ENCODE measurements at regions not wholly inside any gene's neighbourhood (a gene's known extent, or its start where the extent isn't known, plus 50 kb on each side); places are given as distances from the start of the nearest gene placed in this dataset.

DNA sequence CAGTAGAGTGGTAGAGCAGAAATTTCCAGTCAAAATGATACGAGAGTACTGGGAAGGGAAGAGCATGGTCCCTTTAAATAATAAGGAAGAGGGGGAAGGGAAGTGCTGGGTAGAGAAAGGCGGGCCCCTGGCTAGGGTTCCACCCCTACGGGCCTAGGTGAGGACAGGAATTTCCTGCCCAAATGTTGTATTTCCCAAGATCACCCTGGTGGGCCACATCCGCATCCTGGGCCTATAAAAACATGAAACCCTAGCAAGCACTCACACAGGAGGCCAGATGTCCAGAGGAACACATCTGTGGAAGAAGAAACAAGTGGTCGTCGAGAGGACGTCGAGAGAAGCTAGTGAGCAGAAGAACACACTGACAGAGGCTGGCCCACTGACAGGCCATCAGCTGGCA lies 661.2 kb downstream of the SQOR start:
- H3K27ac Mint-ChIP-seq (ENCODE audit: unreplicated experiment) = no peak overlapping the region
- H3K9me3 Mint-ChIP-seq (ENCODE audit: unreplicated experiment) = peaks cover 2% of the 10 kb centered on the region
- FAIRE-seq (no peak), DNase-seq (ENCODE audit: low read depth) (no peak)
- H2AFZ ChIP-seq (ENCODE audit: low read depth, low read length) = no peak overlapping the region
- H3K4me3 ChIP-seq (ENCODE audit: insufficient read depth, low read depth, low read length) = no peak overlapping the region
- H3K4me1 Mint-ChIP-seq (ENCODE audit: low read depth, unreplicated experiment) = no peaks in the 10 kb centered on the region
- H3K9ac ChIP-seq (ENCODE audit: low read length) = no peak overlapping the region
- H4K20me1 ChIP-seq (ENCODE audit: insufficient read depth, low read length) = no peaks in the 10 kb centered on the region
- no peaks in the 10 kb centered on the region for H3K36me3 Mint-ChIP-seq (ENCODE audit: low read depth, unreplicated experiment)
- no peaks in the 10 kb centered on the region for H3K36me3 ChIP-seq (ENCODE audit: insufficient read depth, low read length)
- peaks cover 2% of the 10 kb centered on the region for H3K9me3 ChIP-seq (ENCODE audit: insufficient read depth, low read depth, low read length)
- no peaks in the 10 kb centered on the region for H3K79me2 ChIP-seq (ENCODE audit: insufficient read depth, low read length)
- TF ChIP-seq EZH2 (IDR thresholded peaks at IDR 0.05; ENCODE audit: insufficient read depth, low read length) = no peak
- TF ChIP-seq, protein P1, sequence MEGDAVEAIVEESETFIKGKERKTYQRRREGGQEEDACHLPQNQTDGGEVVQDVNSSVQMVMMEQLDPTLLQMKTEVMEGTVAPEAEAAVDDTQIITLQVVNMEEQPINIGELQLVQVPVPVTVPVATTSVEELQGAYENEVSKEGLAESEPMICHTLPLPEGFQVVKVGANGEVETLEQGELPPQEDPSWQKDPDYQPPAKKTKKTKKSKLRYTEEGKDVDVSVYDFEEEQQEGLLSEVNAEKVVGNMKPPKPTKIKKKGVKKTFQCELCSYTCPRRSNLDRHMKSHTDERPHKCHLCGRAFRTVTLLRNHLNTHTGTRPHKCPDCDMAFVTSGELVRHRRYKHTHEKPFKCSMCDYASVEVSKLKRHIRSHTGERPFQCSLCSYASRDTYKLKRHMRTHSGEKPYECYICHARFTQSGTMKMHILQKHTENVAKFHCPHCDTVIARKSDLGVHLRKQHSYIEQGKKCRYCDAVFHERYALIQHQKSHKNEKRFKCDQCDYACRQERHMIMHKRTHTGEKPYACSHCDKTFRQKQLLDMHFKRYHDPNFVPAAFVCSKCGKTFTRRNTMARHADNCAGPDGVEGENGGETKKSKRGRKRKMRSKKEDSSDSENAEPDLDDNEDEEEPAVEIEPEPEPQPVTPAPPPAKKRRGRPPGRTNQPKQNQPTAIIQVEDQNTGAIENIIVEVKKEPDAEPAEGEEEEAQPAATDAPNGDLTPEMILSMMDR (IDR thresholded peaks at IDR 0.05; ENCODE audit: insufficient read depth, low read depth, low read length) = no peak
- H3K27me3 ChIP-seq (ENCODE audit: insufficient read depth, low read length) = no peaks in the 10 kb centered on the region
- H3K27me3 Mint-ChIP-seq (ENCODE audit: low read depth, unreplicated experiment) = no peaks in the 10 kb centered on the region
- no peak overlapping the region for H3K4me2 ChIP-seq (ENCODE audit: low read length)
- H3K4me1 ChIP-seq (ENCODE audit: insufficient read depth, low read length) = no peaks in the 10 kb centered on the region
- H3K4me3 Mint-ChIP-seq (ENCODE audit: unreplicated experiment) = no peak overlapping the region
- H3K27ac ChIP-seq (ENCODE audit: low read depth, low read length) = no peak overlapping the region

DNA sequence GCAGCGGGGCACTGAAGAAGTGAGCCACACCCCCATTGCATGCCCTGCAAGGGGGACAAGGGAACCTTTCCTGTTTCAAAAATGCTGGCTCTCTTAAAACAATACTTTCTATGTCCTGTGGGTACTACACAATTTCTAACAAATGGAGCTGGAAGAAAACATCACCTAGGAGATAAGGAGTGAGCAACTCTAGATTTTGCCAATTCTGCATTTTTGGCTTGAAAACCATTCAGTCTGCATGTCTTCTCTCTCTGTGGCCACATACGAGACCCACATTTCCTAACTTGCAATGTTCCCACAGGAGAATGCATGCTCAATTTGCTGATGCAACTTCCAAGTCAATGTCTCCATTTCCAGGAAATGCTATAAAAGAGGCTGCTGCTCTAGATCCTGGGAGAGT lies 662.0 kb downstream of the SQOR start:
- no peak overlapping the region for H3K4me2 ChIP-seq (ENCODE audit: low read length)
- no peak overlapping the region for H3K9ac ChIP-seq (ENCODE audit: low read length)
- Mint-ChIP-seq H3K27ac (ENCODE audit: unreplicated experiment) (no peak overlapping the region), H3K4me1 (ENCODE audit: low read depth, unreplicated experiment) (no peaks in the 10 kb centered on the region), H3K4me3 (ENCODE audit: unreplicated experiment) (no peak overlapping the region), H3K27me3 (ENCODE audit: low read depth, unreplicated experiment) (no peaks in the 10 kb centered on the region), H3K36me3 (ENCODE audit: low read depth, unreplicated experiment) (no peaks in the 10 kb centered on the region), H3K9me3 (ENCODE audit: unreplicated experiment) (peaks cover 2% of the 10 kb centered on the region)
- TF ChIP-seq, protein P1 (IDR thresholded peaks at IDR 0.05; ENCODE audit: insufficient read depth, low read depth, low read length) = no peak
- TF ChIP-seq EZH2 (IDR thresholded peaks at IDR 0.05; ENCODE audit: insufficient read depth, low read length) = no peak
- DNase-seq (ENCODE audit: low read depth) = no peak
- H3K4me3 ChIP-seq (ENCODE audit: insufficient read depth, low read depth, low read length) = no peak overlapping the region
- H3K27ac ChIP-seq (ENCODE audit: low read depth, low read length) = no peak overlapping the region
- no peaks in the 10 kb centered on the region for H3K4me1 ChIP-seq (ENCODE audit: insufficient read depth, low read length)
- no peaks in the 10 kb centered on the region for H4K20me1 ChIP-seq (ENCODE audit: insufficient read depth, low read length)
- no peak for FAIRE-seq
- no peaks in the 10 kb centered on the region for H3K36me3 ChIP-seq (ENCODE audit: insufficient read depth, low read length)
- no peaks in the 10 kb centered on the region for H3K27me3 ChIP-seq (ENCODE audit: insufficient read depth, low read length)
- no peak overlapping the region for H2AFZ ChIP-seq (ENCODE audit: low read depth, low read length)
- no peaks in the 10 kb centered on the region for H3K79me2 ChIP-seq (ENCODE audit: insufficient read depth, low read length)
- peaks cover 2% of the 10 kb centered on the region for H3K9me3 ChIP-seq (ENCODE audit: insufficient read depth, low read depth, low read length)

DNA sequence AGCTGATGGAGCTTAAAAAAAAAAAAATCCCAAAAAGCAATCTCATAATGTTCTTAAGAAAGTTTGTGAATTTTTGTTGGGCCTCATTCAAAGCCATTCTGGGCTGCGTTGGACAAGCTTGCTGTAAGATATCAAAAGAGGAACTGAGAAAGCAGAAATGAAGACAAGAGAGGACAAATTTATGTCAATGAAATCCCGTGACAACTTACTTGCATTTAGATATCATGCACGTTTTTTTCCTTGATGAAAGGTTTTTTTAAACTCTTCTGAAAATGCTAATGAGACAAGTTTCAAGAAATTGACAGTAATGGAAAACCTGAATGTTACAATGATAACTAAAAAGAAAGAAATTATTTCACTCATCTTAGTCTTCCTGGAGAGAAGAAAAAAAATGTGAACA lies 662.9 kb downstream of the SQOR start:
- no peak overlapping the region for H3K4me3 ChIP-seq (ENCODE audit: insufficient read depth, low read depth, low read length)
- H3K36me3 ChIP-seq (ENCODE audit: insufficient read depth, low read length) = no peaks in the 10 kb centered on the region
- DNase-seq (ENCODE audit: low read depth) = no peak
- Mint-ChIP-seq H3K27ac (ENCODE audit: unreplicated experiment) (no peak overlapping the region), H3K4me1 (ENCODE audit: low read depth, unreplicated experiment) (no peaks in the 10 kb centered on the region), H3K9me3 (ENCODE audit: unreplicated experiment) (peaks cover 2% of the 10 kb centered on the region), H3K27me3 (ENCODE audit: low read depth, unreplicated experiment) (no peaks in the 10 kb centered on the region), H3K4me3 (ENCODE audit: unreplicated experiment) (no peak overlapping the region), H3K36me3 (ENCODE audit: low read depth, unreplicated experiment) (no peaks in the 10 kb centered on the region)
- TF ChIP-seq, protein P1 (IDR thresholded peaks at IDR 0.05; ENCODE audit: insufficient read depth, low read depth, low read length) = no peak
- no peak for TF ChIP-seq EZH2 (IDR thresholded peaks at IDR 0.05; ENCODE audit: insufficient read depth, low read length)
- no peak overlapping the region for H3K9ac ChIP-seq (ENCODE audit: low read length)
- no peaks in the 10 kb centered on the region for H3K27me3 ChIP-seq (ENCODE audit: insufficient read depth, low read length)
- H3K27ac ChIP-seq (ENCODE audit: low read depth, low read length) = no peak overlapping the region
- H3K79me2 ChIP-seq (ENCODE audit: insufficient read depth, low read length) = no peaks in the 10 kb centered on the region
- H2AFZ ChIP-seq (ENCODE audit: low read depth, low read length) = no peak overlapping the region
- peaks cover 2% of the 10 kb centered on the region for H3K9me3 ChIP-seq (ENCODE audit: insufficient read depth, low read depth, low read length)
- H4K20me1 ChIP-seq (ENCODE audit: insufficient read depth, low read length) = no peaks in the 10 kb centered on the region
- no peak for FAIRE-seq
- H3K4me2 ChIP-seq (ENCODE audit: low read length) = no peak overlapping the region
- H3K4me1 ChIP-seq (ENCODE audit: insufficient read depth, low read length) = no peaks in the 10 kb centered on the region

All from astrocyte (in vitro differentiated cells and primary cell).